Stimulated activated CD8-positive, alpha-beta memory T cell treated with anti-CD3 and anti-CD28 coated beads, Interleukin-7, amount 100 ng/mL, for 1 hour (primary cell): ENCODE measurements at regions not wholly inside any gene's neighbourhood (a gene's known extent, or its start where the extent isn't known, plus 50 kb on each side); places are given as distances from the start of the nearest gene placed in this dataset.
"Not testable (repeated sequence)": the region's sequence is repeated elsewhere in the genome, so short reads cannot be mapped to it uniquely, and the experiment has no call there.

ENCODE experiments used
- DNase-seq, 2 donors: peaks; one replicate each; pipeline ENCODE4 v3.0.0-alpha.2; 2020; ENCODE audit warnings: low read depth in 2 of 2

- no peak for DNase-seq
Observed at GRCh38 chr9:29514336-29514735, 1941.1 kb upstream of the C9orf72 start.

- no peak for DNase-seq
Observed at GRCh38 chr9:29514862-29515261, 1941.6 kb upstream of the C9orf72 start.

- no peak for DNase-seq
Observed at GRCh38 chr9:29548436-29548835, 1975.2 kb upstream of the C9orf72 start.

GRCh38 chr9:29555502-29555901 lies 1982.2 kb upstream of the C9orf72 start:
- no peak for DNase-seq

- DNase-seq = no peak
Observed at GRCh38 chr9:29556317-29556716, 1983.0 kb upstream of the C9orf72 start.

- no peak for DNase-seq
Observed at GRCh38 chr9:29556746-29557145, 1983.5 kb upstream of the C9orf72 start.

- no peak for DNase-seq
Observed at GRCh38 chr9:29564564-29564963, 1991.3 kb upstream of the C9orf72 start.

- DNase-seq = no peak
Observed at GRCh38 chr9:29575219-29575618, 2001.9 kb upstream of the C9orf72 start.

- no peak for DNase-seq
Observed at GRCh38 chr9:29588361-29588760, 2015.1 kb upstream of the C9orf72 start.

- no peak for DNase-seq
Observed at GRCh38 chr9:29609282-29609681, 2036.0 kb upstream of the C9orf72 start.

- DNase-seq = no peak
Observed at GRCh38 chr9:29613773-29614172, 2040.5 kb upstream of the C9orf72 start.

- no peak for DNase-seq
Observed at GRCh38 chr9:29616844-29617243, 2043.6 kb upstream of the C9orf72 start.

GRCh38 chr9:29625292-29625731 lies 2052.0 kb upstream of the C9orf72 start:
- DNase-seq = no peak

- no peak for DNase-seq
Observed at GRCh38 chr9:29625931-29626330, 2052.7 kb upstream of the C9orf72 start.

GRCh38 chr9:29628856-29629255 lies 2055.6 kb upstream of the C9orf72 start:
- not testable (repeated sequence) for DNase-seq

- DNase-seq = no peak
Observed at GRCh38 chr9:29637471-29638237, 2064.4 kb upstream of the C9orf72 start.

GRCh38 chr9:29640507-29640906 lies 2067.2 kb upstream of the C9orf72 start:
- no peak for DNase-seq

- no peak for DNase-seq
Observed at GRCh38 chr9:29644514-29644913, 2071.2 kb upstream of the C9orf72 start.

- DNase-seq = no peak
Observed at GRCh38 chr9:29647451-29647850, 2074.2 kb upstream of the C9orf72 start.

- DNase-seq = no peak
Observed at GRCh38 chr9:29648132-29648531, 2074.9 kb upstream of the C9orf72 start.

- no peak for DNase-seq
Observed at GRCh38 chr9:29648601-29649000, 2075.3 kb upstream of the C9orf72 start.

- no peak for DNase-seq
Observed at GRCh38 chr9:29656641-29657406, 2083.5 kb upstream of the C9orf72 start.

- DNase-seq = no peak
Observed at GRCh38 chr9:29657821-29658220, 2084.5 kb upstream of the C9orf72 start.
